GM06990 (cell line): ENCODE measurements at regions not wholly inside any gene's neighbourhood (a gene's known extent, or its start where the extent isn't known, plus 50 kb on each side); places are given as distances from the start of the nearest gene placed in this dataset.

ENCODE experiments used
- DNase-seq: peaks from one replicate; pipeline ENCODE4 v3.0.0-alpha.2; 2011; ENCODE audit not compliant: insufficient read length; ENCODE audit errors: extremely low read depth
- H3K27me3 ChIP-seq: replicated peaks from 2 replicates; pipeline ENCODE4 v1.6.0; 2011; ENCODE audit warnings: low read length; ENCODE audit not compliant: control insufficient read depth, insufficient read depth
- H3K36me3 ChIP-seq: 2 replicates; pipeline ENCODE4 v1.5.1; 2011; ENCODE audit warnings: low read length; ENCODE audit not compliant: control insufficient read depth, insufficient read depth
- H3K4me3 ChIP-seq: replicated peaks from 2 replicates; pipeline ENCODE4 v1.5.1; 2011; ENCODE audit warnings: low read depth, mild to moderate bottlenecking, control low read depth, low read length
- TF ChIP-seq, protein P1 (sequence below): IDR thresholded peaks from 2 replicates; pipeline ENCODE4 v1.5.1; 2011; ENCODE audit warnings: low read length, control low read depth, mild to moderate bottlenecking, inconsistent platforms; ENCODE audit not compliant: insufficient read depth, poor library complexity, severe bottlenecking

DNA sequence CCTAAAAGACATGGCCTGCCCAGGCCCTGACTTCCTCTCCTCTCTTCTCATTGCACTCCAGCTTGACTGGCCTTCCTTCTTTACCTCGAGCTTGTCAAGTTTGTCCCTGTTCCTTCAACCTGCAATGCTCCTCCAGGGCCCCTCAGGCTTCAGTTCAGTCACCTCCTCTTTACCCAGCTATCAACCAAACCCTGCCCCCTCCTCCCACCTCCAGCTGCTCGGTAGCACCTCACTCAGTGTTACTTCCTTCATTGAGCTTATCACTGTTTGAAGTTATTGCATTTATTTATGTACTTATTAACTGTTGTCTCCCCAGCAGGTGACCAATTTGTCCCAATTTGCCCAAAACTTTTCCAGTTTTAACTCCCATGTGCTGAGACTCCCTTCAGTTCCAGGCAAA, 95.8 kb upstream of the UBE2E1 start:
- Histone ChIP-seq H3K4me3 (no peak overlapping the region), H3K27me3 (no peaks in the 10 kb centered on the region), H3K36me3 (no peaks in the 10 kb centered on the region)
- TF ChIP-seq, protein P1, sequence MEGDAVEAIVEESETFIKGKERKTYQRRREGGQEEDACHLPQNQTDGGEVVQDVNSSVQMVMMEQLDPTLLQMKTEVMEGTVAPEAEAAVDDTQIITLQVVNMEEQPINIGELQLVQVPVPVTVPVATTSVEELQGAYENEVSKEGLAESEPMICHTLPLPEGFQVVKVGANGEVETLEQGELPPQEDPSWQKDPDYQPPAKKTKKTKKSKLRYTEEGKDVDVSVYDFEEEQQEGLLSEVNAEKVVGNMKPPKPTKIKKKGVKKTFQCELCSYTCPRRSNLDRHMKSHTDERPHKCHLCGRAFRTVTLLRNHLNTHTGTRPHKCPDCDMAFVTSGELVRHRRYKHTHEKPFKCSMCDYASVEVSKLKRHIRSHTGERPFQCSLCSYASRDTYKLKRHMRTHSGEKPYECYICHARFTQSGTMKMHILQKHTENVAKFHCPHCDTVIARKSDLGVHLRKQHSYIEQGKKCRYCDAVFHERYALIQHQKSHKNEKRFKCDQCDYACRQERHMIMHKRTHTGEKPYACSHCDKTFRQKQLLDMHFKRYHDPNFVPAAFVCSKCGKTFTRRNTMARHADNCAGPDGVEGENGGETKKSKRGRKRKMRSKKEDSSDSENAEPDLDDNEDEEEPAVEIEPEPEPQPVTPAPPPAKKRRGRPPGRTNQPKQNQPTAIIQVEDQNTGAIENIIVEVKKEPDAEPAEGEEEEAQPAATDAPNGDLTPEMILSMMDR: no peak
- DNase-seq: no peak

DNA sequence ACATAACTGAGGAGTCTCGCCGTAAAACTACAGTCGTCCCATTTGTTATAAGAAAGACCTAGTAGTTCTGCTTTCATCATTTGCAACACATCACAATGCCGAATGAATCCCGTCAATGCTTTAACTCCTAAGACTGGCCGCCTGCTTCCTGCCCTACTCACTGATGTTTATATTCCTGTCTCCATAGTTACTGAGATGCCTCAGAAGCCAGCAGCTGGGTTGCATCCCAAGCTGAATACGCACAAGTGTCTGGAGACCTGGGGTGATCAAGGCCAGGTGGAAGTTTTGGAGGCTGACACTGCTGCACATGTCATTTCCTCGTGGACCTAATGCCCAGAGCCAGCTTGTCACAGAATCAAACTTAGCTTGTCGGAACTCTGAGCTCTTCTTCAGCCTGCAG, 95.2 kb upstream of the UBE2E1 start:
- no peaks in the 10 kb centered on the region for H3K36me3 ChIP-seq
- no peak for DNase-seq
- TF ChIP-seq, protein P1: no peak
- H3K27me3 ChIP-seq: no peaks in the 10 kb centered on the region
- H3K4me3 ChIP-seq: no peak overlapping the region

DNA sequence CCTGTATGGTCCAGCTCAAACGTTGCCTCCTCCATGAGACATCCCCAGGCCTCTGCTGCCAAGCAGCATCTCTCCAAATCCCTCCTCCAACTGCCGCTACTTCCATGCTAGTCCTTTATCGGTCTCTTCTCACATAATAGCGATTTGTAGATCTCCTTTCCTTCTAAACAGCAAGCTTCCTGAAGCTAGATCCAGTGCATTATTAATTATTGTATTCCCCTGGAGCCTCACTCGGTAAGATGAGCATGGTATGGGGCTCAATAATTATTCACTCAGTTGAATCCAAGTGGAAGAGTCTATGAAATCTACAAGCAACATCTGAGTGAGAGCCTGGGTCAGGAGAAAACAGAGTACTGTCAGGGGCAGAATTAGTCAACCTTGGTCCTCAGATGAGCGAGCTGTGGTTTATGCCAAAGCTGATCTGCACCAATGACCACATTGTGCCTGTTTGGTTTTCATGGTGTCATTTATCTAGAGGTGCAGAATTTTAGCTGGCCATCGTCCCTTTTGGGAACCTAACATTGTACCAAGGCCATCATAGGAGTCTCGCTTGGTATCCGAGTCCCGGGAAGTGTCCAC, 93.8 kb upstream of the UBE2E1 start:
- no peaks in the 10 kb centered on the region for H3K27me3 ChIP-seq
- no peak overlapping the region for H3K4me3 ChIP-seq
- no peak for DNase-seq
- TF ChIP-seq, protein P1: no peak
- no peaks in the 10 kb centered on the region for H3K36me3 ChIP-seq

DNA sequence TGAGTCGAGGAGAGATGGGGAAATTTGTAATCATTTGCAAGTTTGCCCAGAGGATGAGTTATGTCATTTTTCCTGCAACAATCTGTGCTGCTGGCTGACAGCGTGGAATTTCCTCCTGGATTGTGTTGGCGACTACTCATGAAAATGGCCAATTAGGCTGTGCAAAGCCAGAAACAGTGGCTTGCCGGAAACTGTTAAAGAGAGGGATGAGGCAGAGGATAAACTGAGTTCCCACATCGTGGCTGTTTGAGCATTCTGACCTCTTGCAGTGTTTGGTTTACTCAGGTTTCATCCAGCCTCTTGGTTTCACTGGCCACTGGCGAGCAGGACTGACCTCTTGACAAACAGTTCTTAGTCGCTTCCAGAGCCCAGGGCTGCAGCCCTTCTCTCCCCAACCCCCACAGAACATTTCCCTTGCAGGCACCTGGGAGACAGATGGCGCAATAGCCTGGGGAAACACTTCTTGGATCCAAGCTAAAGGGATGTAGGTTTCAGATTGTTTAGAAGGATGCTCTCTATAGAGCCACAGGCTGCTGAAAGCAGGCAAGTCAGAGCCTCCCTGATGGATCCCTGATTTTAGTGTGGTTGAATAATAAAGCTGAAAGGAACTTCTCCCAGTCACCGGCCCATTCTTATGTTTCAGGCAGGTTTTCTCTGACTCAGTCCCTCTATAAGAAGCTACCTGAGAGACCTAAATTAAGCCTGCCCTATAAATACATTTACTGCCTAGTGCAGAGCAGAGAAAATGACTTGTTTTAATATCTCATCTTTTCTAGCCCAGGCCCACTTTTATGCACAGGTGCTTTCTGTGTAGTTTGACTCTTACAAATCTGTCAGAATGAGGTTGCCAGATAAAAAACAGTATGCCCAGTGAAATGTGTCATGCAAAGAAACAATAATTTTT, 92.8 kb upstream of the UBE2E1 start:
- DNase-seq: no peak
- TF ChIP-seq, protein P1: no peak
- H3K4me3 ChIP-seq: no peak overlapping the region
- no peaks in the 10 kb centered on the region for H3K27me3 ChIP-seq
- no peaks in the 10 kb centered on the region for H3K36me3 ChIP-seq

DNA sequence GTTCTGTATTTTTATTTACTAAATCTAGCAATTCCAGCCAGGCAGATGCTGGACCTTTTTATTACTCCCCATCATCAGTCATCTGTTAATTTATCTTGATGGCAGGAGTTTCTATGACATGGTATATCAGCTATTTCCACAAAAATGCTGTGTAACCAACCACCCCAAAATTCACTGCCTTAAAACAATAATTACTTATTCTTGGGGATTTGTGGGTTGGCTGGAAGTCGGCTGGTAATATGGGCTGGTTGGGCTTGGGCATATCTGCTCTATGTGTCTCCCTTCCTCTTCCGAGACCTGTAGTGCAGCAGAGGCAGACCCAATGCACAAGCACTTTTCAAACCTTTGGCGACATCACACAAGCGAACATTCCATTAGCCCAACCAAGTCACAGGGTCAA, 92.1 kb upstream of the UBE2E1 start:
- DNase-seq: no peak
- TF ChIP-seq, protein P1: no peak
- H3K27me3 ChIP-seq: no peaks in the 10 kb centered on the region
- no peak overlapping the region for H3K4me3 ChIP-seq
- H3K36me3 ChIP-seq: no peaks in the 10 kb centered on the region
